ENCODE measurements at regions not wholly inside any gene's neighbourhood (a gene's known extent, or its start where the extent isn't known, plus 50 kb on each side); places are given as distances from the start of the nearest gene placed in this dataset.

DNA sequence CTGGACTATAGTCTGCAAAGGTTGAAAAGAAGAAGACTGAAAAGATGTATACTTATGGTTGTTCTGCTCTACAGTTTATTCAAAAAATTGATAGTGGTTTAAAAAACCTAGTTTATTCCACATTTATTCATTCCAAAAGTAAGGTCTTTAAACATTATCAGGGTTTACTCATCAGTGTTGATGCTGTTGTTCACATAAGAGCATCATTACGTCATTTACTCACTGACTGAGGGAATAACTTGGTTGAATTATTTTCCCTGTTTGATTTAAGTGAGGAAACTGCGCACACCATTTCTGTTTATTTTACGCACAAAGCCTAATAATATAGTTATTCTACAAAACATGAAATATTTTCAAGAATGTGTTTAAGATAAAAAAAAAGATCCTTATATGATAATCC is 303.1 kb upstream of the PRKD1 start:
- TF ChIP-seq CTCF (IDR thresholded peaks at IDR 0.05) (no peak), POLR2A (IDR thresholded peaks at IDR 0.05) (no peak)
